Panc1 (cell line): ENCODE measurements at regions not wholly inside any gene's neighbourhood (a gene's known extent, or its start where the extent isn't known, plus 50 kb on each side); places are given as distances from the start of the nearest gene placed in this dataset.
"Not testable (repeated sequence)": the region's sequence is repeated elsewhere in the genome, so short reads cannot be mapped to it uniquely, and the experiment has no call there.

Source experiments
- ATAC-seq: fragments of 200-7000 bp; cut with Tn5 transposase; 2 replicates; pipeline ENCODE4 v1.9.1; 2020; ENCODE audit warnings: mild to moderate bottlenecking, moderate library complexity
- BruUV-seq: library from RNA; stranded (reverse); fragments of 400-500 nt; replicated peaks from 2 replicates; lab custom pipeline; 2021; lab: Mats Ljungman, UMichigan
- CTCF ChIA-PET: fragments of 300-600 bp; sonication (Branson Sonifier 250); formaldehyde crosslinking; loops from one replicate; lab custom pipeline; 2022; ENCODE audit warnings: antibody characterized with exemption; lab: Charles Lee
- POLR2A ChIA-PET: fragments of 300-600 bp; sonication (Branson Sonifier 250); formaldehyde crosslinking; loops from one replicate; lab custom pipeline; 2022; ENCODE audit warnings: antibody characterized with exemption; lab: Charles Lee
- DNase-seq: peaks from one replicate; pipeline ENCODE4 v3.0.0-alpha.2; 2010; ENCODE audit warnings: low read depth, low spot score
- H3K27ac ChIP-seq: 2 replicates; pipeline ENCODE4 v1.5.1; 2011; ENCODE audit warnings: mild to moderate bottlenecking, low read length, inconsistent platforms
- H3K27me3 ChIP-seq: fragments of 200-500 bp; sonication (Bioruptor generic); 2 replicates; pipeline ENCODE4 v1.6.0; 2014; ENCODE audit warnings: low read length, inconsistent platforms; ENCODE audit not compliant: control insufficient read depth, insufficient read depth
- H3K36me3 ChIP-seq: fragments of 200-500 bp; sonication (Bioruptor generic); 2 replicates; pipeline ENCODE4 v1.5.1; 2014; ENCODE audit warnings: inconsistent platforms, mild to moderate bottlenecking, low read length, moderate library complexity; ENCODE audit not compliant: control insufficient read depth, insufficient read depth
- H3K4me1 ChIP-seq: 2 replicates; pipeline ENCODE4 v1.5.1; 2011; ENCODE audit warnings: inconsistent platforms, mild to moderate bottlenecking, low read length, moderate library complexity; ENCODE audit not compliant: control insufficient read depth, insufficient read depth
- H3K4me3 ChIP-seq, 2 experiments: 2 replicates each; pipeline ENCODE4 v1.5.1; 2011 to 2012; ENCODE audit warnings: low read depth in 2 of 2, low read length in 2 of 2, mild to moderate bottlenecking in 2 of 2, inconsistent platforms in 1 of 2, moderate library complexity in 1 of 2
- H3K9me3 ChIP-seq: fragments of 200-500 bp; sonication (Bioruptor generic); 2 replicates; pipeline ENCODE4 v1.5.1; 2014; ENCODE audit warnings: low read depth, mild to moderate bottlenecking, inconsistent platforms, low read length, moderate library complexity; ENCODE audit not compliant: control insufficient read depth, insufficient read depth
- CTCF ChIP-seq: fragments of 450-650 bp; IDR thresholded peaks from 2 replicates; pipeline ENCODE4 v1.5.1; 2017; ENCODE audit warnings: mild to moderate bottlenecking
- POLR2AphosphoS5 ChIP-seq: IDR thresholded peaks from 2 replicates; pipeline ENCODE4 v1.6.1; 2012; ENCODE audit warnings: mild to moderate bottlenecking, low read depth, low read length, moderate library complexity
- SIN3A ChIP-seq: IDR thresholded peaks from 2 replicates; pipeline ENCODE4 v1.6.1; 2012; ENCODE audit warnings: low read depth, mild to moderate bottlenecking, low read length, moderate library complexity, borderline replicate concordance; ENCODE audit not compliant: insufficient read depth
- TCF7L2 ChIP-seq: IDR thresholded peaks from 2 replicates; pipeline ENCODE4 v1.6.1; 2011; ENCODE audit warnings: mild to moderate bottlenecking, low read depth, low read length, inconsistent platforms
- in situ Hi-C: cut with HindIII; loops from 2 replicates; pipeline ENCODE4 v1.10.0; 2016; ENCODE audit warnings: low sequenced_read_pairs, low pct_unique_long_range_greater_than_20kb
- intact Hi-C: fragments of 100-400 bp; cut with micrococcal nuclease; formaldehyde crosslinking; loops from one replicate; pipeline ENCODE4 v1.10.0; 2022; ENCODE audit not compliant: unreplicated experiment
- TF ChIP-seq, protein P1 (sequence below), 2 experiments: IDR thresholded peaks; 2 replicates each; pipeline ENCODE4 v1.6.1; 2011 to 2012; ENCODE audit warnings: low read depth in 2 of 2, control low read depth in 1 of 2, low read length in 1 of 2, mild to moderate bottlenecking in 1 of 2, moderate library complexity in 1 of 2; ENCODE audit not compliant: insufficient read depth in 1 of 2

DNA sequence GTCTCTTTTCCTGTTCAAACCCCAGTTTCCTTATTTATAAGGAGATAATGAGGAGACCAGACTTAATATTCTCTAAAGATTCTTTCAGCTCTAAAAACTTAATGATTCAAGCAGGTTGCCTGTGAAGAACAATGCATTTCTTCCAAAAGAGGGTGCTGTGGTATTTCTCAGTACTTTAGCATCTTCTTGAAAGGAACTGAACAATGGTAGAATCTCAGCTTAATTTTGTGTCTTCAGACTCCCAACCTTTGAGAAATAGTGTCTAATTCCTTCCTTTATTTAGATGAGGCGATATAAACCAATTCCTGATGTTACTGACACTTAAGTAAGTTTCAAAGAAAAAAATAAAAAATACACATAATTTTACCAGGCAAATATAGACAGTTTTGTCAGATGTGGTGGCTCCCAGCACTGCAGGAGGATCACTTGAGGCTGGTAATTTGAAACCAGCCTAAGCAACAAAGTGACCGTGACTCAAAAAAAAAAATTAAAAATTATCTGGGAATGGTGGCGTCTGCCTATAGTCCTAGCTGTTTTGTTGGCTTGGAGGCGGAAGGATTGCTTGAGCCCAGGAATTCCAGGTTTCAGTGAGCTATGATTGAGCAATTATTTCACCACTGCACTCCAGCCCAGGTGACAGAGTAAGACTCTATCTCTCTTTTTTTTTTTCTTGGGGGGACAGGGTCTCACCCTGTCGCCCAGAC is 76.9 kb upstream of the PSMA6 start:
- intact Hi-C loops = loop anchor here (10.0 kb wide), 1 partner anchor 190 kb away; the partner anchor contains the start of gene NFKBIA
- BruUV-seq = no TSS peak
- no peak for TF ChIP-seq SIN3A
- TF ChIP-seq TCF7L2 = no peak
- no peak for TF ChIP-seq POLR2AphosphoS5
- peak; percentile 51; the same call in 1 of the 2 replicates for TF ChIP-seq CTCF
- TF ChIP-seq, protein P1, sequence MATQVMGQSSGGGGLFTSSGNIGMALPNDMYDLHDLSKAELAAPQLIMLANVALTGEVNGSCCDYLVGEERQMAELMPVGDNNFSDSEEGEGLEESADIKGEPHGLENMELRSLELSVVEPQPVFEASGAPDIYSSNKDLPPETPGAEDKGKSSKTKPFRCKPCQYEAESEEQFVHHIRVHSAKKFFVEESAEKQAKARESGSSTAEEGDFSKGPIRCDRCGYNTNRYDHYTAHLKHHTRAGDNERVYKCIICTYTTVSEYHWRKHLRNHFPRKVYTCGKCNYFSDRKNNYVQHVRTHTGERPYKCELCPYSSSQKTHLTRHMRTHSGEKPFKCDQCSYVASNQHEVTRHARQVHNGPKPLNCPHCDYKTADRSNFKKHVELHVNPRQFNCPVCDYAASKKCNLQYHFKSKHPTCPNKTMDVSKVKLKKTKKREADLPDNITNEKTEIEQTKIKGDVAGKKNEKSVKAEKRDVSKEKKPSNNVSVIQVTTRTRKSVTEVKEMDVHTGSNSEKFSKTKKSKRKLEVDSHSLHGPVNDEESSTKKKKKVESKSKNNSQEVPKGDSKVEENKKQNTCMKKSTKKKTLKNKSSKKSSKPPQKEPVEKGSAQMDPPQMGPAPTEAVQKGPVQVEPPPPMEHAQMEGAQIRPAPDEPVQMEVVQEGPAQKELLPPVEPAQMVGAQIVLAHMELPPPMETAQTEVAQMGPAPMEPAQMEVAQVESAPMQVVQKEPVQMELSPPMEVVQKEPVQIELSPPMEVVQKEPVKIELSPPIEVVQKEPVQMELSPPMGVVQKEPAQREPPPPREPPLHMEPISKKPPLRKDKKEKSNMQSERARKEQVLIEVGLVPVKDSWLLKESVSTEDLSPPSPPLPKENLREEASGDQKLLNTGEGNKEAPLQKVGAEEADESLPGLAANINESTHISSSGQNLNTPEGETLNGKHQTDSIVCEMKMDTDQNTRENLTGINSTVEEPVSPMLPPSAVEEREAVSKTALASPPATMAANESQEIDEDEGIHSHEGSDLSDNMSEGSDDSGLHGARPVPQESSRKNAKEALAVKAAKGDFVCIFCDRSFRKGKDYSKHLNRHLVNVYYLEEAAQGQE (IDR thresholded peaks at IDR 0.05; ENCODE audit: insufficient read depth in 1 of 2, low read depth in 2 of 2, low read length in 1 of 2) = no peak
- H3K36me3 ChIP-seq = no peaks in the 10 kb centered on the region; the same call in 1 of the 2 replicates
- no peak overlapping the region for H3K4me3 ChIP-seq
- ChIA-PET POLR2A (no interaction called here), CTCF (interaction anchor here (0.5 to 1.0 kb wide), 4 partner anchors 51 to 191 kb away, joined by 3 to 5 read pairs (median 4); no protein-coding TSS in a partner anchor)
- in situ Hi-C loops = no loop called here
- no peaks in the 10 kb centered on the region for H3K9me3 ChIP-seq
- DNase-seq = no peak
- H3K27me3 ChIP-seq = no peaks in the 10 kb centered on the region
- H3K4me1 ChIP-seq = peaks cover 4% of the 10 kb centered on the region; the same call in 1 of the 2 replicates
- no peak for ATAC-seq
- no peak overlapping the region for H3K27ac ChIP-seq

DNA sequence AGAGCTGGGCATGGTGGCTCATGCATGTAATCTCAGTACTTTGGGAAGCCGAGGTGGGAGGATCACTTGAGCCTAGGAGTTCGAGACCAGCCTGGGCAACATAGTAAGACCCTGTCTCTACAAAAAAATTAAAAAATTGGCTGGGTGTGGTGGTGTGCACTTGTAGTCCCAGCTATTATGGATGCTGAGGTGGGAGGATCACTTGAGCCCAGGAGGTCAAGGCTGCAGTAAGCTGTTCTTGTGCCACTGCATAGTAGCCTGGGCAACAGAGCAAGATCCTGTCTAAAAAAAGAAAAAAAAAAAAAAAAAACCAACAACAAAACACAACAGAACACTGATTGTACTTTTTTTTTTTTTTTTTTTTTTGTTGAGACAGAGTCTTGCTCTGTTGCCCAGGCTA is 74.0 kb upstream of the PSMA6 start:
- intact Hi-C loops = loop anchor here (10.0 kb wide), 1 partner anchor 187 kb away; the partner anchor contains the start of gene NFKBIA
- CTCF ChIA-PET, POLR2A ChIA-PET: not testable (repeated sequence)

GRCh38 chr14:35218963-35219362 is 73.2 kb upstream of the PSMA6 start:
- in situ Hi-C loops = no loop called here
- Histone ChIP-seq H3K4me1 (no peaks in the 10 kb centered on the region), H3K27ac (no peak overlapping the region), H3K4me3 (no peak overlapping the region), H3K27me3 (no peaks in the 10 kb centered on the region), H3K36me3 (no peaks in the 10 kb centered on the region), H3K9me3 (no peaks in the 10 kb centered on the region)
- BruUV-seq = no TSS peak
- intact Hi-C loops = loop anchor here (10.0 kb wide), 1 partner anchor 186 kb away; the partner anchor contains the start of gene NFKBIA
- ChIA-PET POLR2A (no interaction called here), CTCF (no interaction called here)
- ATAC-seq = no peak
- TF ChIP-seq CTCF = no peak
- TF ChIP-seq TCF7L2 = no peak
- TF ChIP-seq POLR2AphosphoS5 = no peak
- TF ChIP-seq, protein P1 (IDR thresholded peaks at IDR 0.05; ENCODE audit: insufficient read depth in 1 of 2, low read depth in 2 of 2, low read length in 1 of 2) = no peak
- no peak for TF ChIP-seq SIN3A
- no peak for DNase-seq

More for the DNA sequence above, 74.0 kb upstream of the PSMA6 start:
- DNase-seq, in situ Hi-C loops, H3K4me3 ChIP-seq, H3K4me1 ChIP-seq, BruUV-seq, H3K27me3 ChIP-seq, H3K9me3 ChIP-seq, ATAC-seq, H3K27ac ChIP-seq, H3K36me3 ChIP-seq: not testable (repeated sequence)
